ENCODE measurements at regions not wholly inside any gene's neighbourhood (a gene's known extent, or its start where the extent isn't known, plus 50 kb on each side); places are given as distances from the start of the nearest gene placed in this dataset.

DNA sequence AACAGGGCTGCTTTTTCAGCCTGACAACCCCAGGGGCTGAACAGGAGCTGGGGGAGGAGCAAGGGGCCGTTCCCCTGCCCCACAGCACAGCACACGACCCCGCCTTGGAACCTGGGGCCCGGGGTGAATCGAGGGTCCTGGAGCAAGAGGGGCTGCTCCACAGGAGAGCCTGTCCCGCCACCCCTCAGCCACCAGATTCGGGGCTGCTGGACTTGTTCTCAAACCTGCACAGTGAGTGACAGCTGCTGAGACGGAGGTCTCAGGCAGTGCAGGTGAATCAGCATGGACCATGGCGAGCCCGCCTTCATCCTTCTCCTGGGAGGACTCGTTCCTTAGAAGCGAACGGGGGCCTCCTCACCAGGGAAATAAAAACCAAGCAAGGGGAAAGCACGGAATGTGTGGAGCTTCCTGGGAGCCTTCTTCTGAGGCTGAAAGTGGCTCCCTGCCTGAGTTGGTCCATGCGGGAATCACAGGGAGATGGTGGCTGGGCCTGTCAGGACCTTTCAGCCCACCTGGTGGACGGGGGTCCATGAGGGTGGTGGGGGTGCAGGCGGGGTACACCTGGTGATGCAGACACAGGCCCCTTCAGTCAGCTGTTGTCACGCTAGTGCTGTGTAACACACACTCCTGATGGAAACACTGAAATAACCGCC is 125.4 kb downstream of the SIK1 start:
- DNase-seq = no peak

GRCh38 chr21:43300496-43301408 is 126.2 kb downstream of the SIK1 start:
- no peak for DNase-seq

DNA sequence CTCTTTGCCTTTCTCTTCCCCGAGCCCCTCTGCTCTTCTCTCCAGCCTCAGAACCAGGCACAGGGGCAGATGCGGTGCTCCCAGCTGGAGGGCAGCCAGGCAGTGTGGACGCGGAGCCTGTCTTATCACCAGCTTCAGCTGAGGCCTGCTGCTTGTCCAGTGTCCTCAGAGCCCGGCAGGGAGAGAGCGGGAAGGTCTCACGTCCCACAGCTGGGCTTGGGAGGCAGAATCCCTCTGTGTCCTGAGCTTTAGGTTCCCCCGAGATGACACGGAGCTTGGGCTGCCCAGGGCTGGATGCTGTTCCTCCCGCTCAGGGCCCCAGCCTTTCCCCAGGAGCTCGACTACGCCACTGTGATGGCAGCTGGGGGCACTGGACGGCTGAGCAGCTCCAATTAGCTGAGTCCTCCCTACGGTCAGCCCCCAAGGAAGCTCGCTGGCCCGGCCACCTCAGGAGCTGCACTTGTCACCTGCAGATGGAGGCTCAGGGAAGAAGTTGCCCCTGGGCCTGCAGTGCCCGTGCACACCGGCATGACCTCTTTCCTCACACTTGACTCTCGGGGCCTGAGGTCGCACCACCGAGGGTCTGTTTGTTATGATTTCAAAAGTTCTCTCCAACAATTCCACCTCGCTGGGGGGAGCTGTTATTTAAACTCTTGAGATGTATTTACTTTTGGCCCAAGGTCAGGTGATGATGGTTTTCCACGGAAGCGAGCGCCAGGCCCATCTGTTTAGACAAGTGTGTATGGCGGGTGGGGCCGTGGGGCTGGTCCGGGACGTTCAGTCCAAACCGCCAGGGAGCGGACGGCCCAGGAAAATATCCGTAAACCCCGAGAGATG is 127.3 kb downstream of the SIK1 start:
- DNase-seq = no peak

DNA sequence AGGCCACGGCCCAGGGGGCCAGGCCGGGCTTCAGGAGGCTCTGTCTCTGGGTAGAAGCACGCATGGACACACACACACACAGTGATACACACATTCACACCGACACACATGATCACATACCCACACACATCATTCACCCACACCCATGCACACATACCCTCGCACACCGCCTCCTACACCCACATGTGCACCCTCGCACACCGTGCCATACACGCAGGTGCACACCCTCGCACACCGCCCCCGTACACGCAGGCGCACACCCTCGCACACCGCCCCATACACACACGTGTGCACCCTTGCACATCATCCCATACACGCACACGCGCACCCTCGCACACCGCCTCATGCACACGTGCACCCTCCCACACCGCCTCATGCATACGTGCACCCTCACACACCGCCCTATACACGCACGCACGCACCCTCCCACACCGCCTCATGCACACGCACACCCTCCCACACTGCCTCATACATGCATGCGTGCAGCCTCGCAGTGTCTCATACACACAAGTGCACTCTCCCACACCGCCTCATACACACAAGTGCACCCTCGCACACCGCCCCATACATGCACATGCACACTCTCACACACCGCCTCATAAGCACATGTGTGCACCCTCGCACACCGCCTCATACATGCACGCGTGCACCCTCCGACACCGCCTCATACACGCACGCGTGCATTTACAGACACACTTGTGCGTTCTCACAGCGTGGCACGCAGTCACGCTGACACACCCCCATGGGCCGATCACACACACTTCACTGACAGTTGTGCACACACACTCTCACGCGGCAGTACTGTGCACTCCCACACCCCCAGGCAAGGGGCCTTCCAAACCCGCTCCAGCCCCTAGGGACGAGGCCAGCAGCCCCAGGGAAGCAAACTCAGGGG is 128.1 kb downstream of the SIK1 start:
- DNase-seq = no peak

DNA sequence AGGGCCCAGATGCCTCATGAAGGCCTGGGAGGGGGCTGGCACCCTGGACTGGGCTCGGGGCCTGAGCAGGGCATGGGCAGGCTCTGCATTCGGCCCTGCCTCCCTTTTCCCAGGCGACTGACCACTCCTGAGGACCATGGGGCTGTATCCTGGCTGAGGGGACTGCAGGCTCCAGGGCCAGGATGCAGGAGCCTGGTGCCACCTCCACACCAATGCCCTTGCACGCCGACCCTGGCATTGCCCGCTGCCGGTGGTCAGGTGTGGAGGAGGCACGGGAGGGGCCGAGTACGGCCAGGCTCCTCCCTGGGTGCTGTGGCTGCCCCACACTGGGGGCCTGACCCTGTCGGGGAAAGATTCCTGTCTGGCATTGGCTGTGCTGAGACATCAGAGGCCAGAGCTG is 128.9 kb downstream of the SIK1 start:
- no peak for DNase-seq

GRCh38 chr21:43297391-43297981 is 128.7 kb downstream of the CRYAA start:
- DNase-seq = no peak

DNA sequence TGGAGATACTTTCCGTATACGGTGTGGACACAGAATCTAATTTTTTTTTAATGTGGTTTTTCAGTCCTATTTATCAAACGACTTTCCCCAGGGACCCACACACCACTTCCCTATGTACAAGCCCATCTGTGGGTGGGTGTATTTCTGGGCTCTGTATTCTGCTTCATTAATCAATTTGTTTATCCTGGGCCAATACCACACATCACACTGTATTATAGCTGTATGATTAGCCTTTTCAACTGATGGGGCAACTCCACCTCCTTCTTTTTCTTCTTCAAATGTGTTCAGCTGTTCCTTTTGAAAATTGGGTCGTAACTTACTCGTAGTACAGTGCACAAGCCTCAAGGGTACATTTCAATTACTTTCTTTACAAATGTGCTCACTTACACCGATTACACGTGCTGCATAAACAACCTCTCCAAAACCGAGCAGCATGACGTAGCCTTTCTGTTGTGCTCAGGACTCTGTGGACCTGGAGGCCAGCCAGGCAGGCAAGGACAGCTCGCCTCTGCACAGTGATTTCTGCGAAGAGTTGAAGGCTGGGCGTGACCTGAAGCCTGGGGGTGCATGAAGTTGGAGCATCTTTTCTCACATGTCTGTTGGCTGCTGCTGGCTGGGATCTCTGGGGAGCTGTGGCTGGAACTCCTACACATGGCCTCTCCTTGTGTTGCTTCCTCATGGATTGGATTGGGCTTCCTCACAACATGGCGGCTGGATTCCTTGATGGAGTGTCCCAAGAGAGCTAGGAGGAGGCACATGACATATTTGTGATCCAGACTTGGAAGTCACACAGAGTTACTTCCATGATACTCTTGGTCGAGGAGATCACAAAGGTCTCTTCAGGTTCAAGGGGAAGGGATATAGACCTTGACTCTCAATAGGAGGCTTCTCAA is 126.5 kb downstream of the CRYAA start:
- DNase-seq = no peak

GRCh38 chr21:43294194-43294902 is 125.5 kb downstream of the CRYAA start:
- no peak for DNase-seq

DNA sequence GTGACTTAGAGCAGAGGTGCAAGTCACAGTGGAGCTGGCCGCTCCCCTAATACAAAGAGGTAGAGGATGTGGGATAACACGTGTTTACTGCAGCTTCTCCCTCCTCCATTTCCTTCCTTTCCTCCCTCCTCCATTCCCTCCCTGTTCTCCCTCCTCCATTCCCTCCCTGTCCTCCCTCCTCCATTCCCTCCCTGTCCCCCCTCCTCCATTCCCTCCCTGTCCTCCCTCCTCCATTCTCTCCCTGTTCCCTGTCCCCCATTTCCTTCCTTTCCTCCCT is 124.0 kb downstream of the CRYAA start:
- DNase-seq = no peak

- DNase-seq = no peak
Measured at GRCh38 chr21:43292041-43292865, 123.4 kb downstream of the CRYAA start.

GRCh38 chr21:43291347-43291950 is 122.6 kb downstream of the CRYAA start:
- no peak for DNase-seq

- DNase-seq = no peak
Measured at GRCh38 chr21:43290421-43291346, 121.9 kb downstream of the CRYAA start.

DNA sequence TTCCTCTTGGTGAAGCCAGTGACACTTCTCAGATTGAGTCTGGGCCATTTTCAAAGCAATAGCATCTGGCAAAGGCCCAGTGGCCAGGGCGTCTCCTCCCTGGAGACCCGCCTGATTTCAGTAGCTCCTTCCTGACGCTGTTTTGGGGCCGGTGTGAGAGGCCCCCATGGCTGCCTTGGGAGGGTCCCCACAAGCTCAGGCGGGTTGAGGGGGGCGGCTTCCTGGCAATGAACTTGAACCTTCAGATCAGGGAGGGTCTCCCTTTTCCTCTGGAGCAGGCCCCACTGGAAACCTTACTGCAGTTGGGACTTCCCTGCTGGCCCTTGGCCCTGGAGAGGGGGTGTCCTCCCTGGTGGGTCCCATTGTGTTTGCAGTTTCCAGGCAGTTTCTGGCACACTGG is 121.2 kb downstream of the CRYAA start:
- DNase-seq = no peak

GRCh38 chr21:43289442-43289841 is 120.6 kb downstream of the CRYAA start:
- DNase-seq = no peak

GRCh38 chr21:43287795-43288755 is 119.3 kb downstream of the CRYAA start:
- no peak for DNase-seq

DNA sequence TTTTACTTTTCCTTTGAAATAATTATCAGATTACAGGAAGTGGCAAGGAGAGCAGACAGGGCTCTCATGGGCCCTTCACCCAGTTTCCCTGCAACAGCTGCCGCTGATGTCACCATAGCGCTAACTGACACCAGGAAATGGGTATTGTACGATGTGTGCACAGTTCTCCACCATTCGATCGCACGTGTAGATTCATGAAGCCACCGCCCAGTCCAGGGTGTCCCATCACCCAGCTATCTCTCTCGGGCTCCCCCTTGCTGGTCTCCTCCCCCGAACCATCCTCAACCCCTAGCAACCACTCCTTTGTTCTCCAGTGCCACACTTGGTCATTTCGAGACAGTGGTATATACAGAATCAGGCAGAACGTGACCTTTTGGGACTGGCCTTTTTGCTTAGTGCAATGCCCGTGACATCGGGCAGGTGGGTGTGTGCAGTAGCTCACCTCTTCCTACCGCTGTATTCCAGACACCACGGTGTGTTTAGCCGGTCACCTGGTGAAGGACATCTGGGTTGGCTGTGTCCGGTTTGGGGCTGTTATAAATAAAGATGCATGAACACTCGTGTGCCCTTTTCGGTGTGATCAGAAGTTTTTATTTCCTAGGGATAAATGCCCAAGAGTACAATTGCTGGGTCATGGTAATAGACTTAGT is 118.4 kb downstream of the CRYAA start:
- no peak for DNase-seq

Data from stimulated activated CD4-positive, alpha-beta T cell treated with anti-CD3 and anti-CD28 coated beads, Interleukin-4, amount 100 ng/mL, for 4 hours (primary cell).